SK-N-SH (cell line): ENCODE measurements at regions not wholly inside any gene's neighbourhood (a gene's known extent, or its start where the extent isn't known, plus 50 kb on each side); places are given as distances from the start of the nearest gene placed in this dataset.

Experiments
- CTCF ChIA-PET: fragments of 300-600, 350-600 bp; formaldehyde crosslinking; extraction: SDS; loops from one replicate; lab custom pipeline; 2021; lab: Yijun Ruan, JAX
- POLR2A ChIA-PET: fragments of 350-600 bp; sonication (Branson Sonifier 250); formaldehyde crosslinking; extraction: SDS; loops from one replicate; lab custom pipeline; 2020; ENCODE audit warnings: antibody characterized with exemption, inconsistent platforms; lab: Yijun Ruan, JAX
- DNase-seq: peaks from one replicate; pipeline ENCODE4 v3.0.0; 2012
- H2AFZ ChIP-seq: fragments of 200-600 bp; sonication (generic); 2 replicates; pipeline ENCODE4 v1.8.1; 2016; ENCODE audit warnings: antibody characterized with exemption, mild to moderate bottlenecking, low read depth
- H3F3A ChIP-seq: fragments of 200-600 bp; sonication (generic); replicated peaks from 2 replicates; pipeline ENCODE3; 2016; ENCODE audit warnings: antibody characterized with exemption, mild to moderate bottlenecking; ENCODE audit not compliant: insufficient read depth
- H3K27ac ChIP-seq, 2 experiments: fragments of 200-500 bp in 1 of 2; fragments of 200-600 bp in 1 of 2; sonication (Bioruptor generic) in 1 of 2; sonication (generic), shearing (Covaris generic) in 1 of 2; 2 replicates each; pipeline versions ENCODE4 v1.5.1 to v1.6.1; 2014 to 2016; ENCODE audit warnings: low read depth in 2 of 2, inconsistent platforms in 1 of 2, low read length in 1 of 2, mild to moderate bottlenecking in 1 of 2, mixed read lengths in 1 of 2
- H3K27me3 ChIP-seq: fragments of 200-600 bp; sonication (generic), shearing (Covaris generic); 2 replicates; pipeline ENCODE4 v1.6.1; 2016; ENCODE audit warnings: mixed run types; ENCODE audit not compliant: insufficient read depth
- H3K36me3 ChIP-seq, 2 experiments: fragments of 200-500 bp in 1 of 2; fragments of 200-600 bp in 1 of 2; sonication (Bioruptor generic) in 1 of 2; sonication (generic) in 1 of 2; replicated peaks in 1 of 2; 2 replicates each; pipeline versions ENCODE3 to v1.5.1; 2014 to 2016; ENCODE audit warnings: low read length in 1 of 2, mild to moderate bottlenecking in 1 of 2; ENCODE audit not compliant: insufficient read depth in 2 of 2, control insufficient read depth in 1 of 2
- H3K4me1 ChIP-seq, 2 experiments: fragments of 200-500 bp in 1 of 2; fragments of 200-600 bp in 1 of 2; sonication (Bioruptor generic) in 1 of 2; sonication (generic), shearing (Covaris generic) in 1 of 2; 2 replicates each; pipeline versions ENCODE4 v1.5.1 to v1.6.1; 2014 to 2016; ENCODE audit warnings: low read depth in 1 of 2, low read length in 1 of 2, mixed run types in 1 of 2; ENCODE audit not compliant: insufficient read depth in 2 of 2, control insufficient read depth in 1 of 2
- H3K4me2 ChIP-seq: fragments of 200-600 bp; sonication (generic), shearing (Covaris generic); 2 replicates; pipeline ENCODE4 v1.6.1; 2017; ENCODE audit warnings: mixed run types
- H3K4me3 ChIP-seq, 2 experiments: fragments of 200-500 bp in 1 of 2; fragments of 200-600 bp in 1 of 2; sonication (Bioruptor generic) in 1 of 2; sonication (generic), shearing (Covaris generic) in 1 of 2; 2 replicates each; pipeline versions ENCODE4 v1.5.1 to v1.8.1; 2014 to 2016; ENCODE audit warnings: low read depth in 2 of 2, inconsistent platforms in 1 of 2, low read length in 1 of 2, mild to moderate bottlenecking in 1 of 2, mixed read lengths in 1 of 2, moderate library complexity in 1 of 2
- H3K79me2 ChIP-seq: fragments of 200-600 bp; sonication (generic); 2 replicates; pipeline ENCODE4 v1.8.1; 2017; ENCODE audit warnings: mild to moderate bottlenecking; ENCODE audit not compliant: insufficient read depth
- H3K9ac ChIP-seq: fragments of 200-600 bp; sonication (generic); 2 replicates; pipeline ENCODE4 v1.6.1; 2017; ENCODE audit warnings: mixed run types
- H3K9me2 ChIP-seq: fragments of 200-600 bp; sonication (generic); 2 replicates; pipeline ENCODE4 v1.6.1; 2017; ENCODE audit warnings: mixed run types
- H3K9me3 ChIP-seq: fragments of 200-600 bp; sonication (generic); 2 replicates; pipeline ENCODE4 v1.6.1; 2017; ENCODE audit warnings: mixed run types, mild to moderate bottlenecking, moderate library complexity
- H4K20me1 ChIP-seq: fragments of 200-600 bp; sonication (generic); 2 replicates; pipeline ENCODE4 v1.6.1; 2017; ENCODE audit warnings: mild to moderate bottlenecking, mixed run types; ENCODE audit not compliant: insufficient read depth
- ELF1 ChIP-seq: IDR thresholded peaks from 2 replicates; pipeline ENCODE4 v1.4.0; 2012
- FOXJ3 ChIP-seq: sonication (generic); formaldehyde crosslinking; IDR thresholded peaks from 2 replicates; pipeline ENCODE4 v1.5.1; 2020; ENCODE audit warnings: mild to moderate bottlenecking, missing genetic modification reagents
- FOXM1 ChIP-seq: IDR thresholded peaks from 2 replicates; pipeline ENCODE4 v1.4.0; 2012; ENCODE audit warnings: low read depth, mild to moderate bottlenecking
- GABPA ChIP-seq: IDR thresholded peaks from 2 replicates; pipeline ENCODE4 v1.4.0; 2012; ENCODE audit warnings: low read depth, mild to moderate bottlenecking
- GATA2 ChIP-seq: sonication (generic); formaldehyde crosslinking; IDR thresholded peaks from 2 replicates; pipeline ENCODE4 v1.5.0; 2020; ENCODE audit warnings: mild to moderate bottlenecking, missing genetic modification reagents
- IRF3 ChIP-seq: fragments of 150-350 bp; IDR thresholded peaks from 2 replicates; pipeline ENCODE4 v1.6.1; 2016; ENCODE audit warnings: mild to moderate bottlenecking, low read depth, low read length
- MEF2A ChIP-seq: IDR thresholded peaks from 2 replicates; pipeline ENCODE4 v1.4.0; 2012; ENCODE audit warnings: low read depth, borderline replicate concordance
- RAD21 ChIP-seq: IDR thresholded peaks from 2 replicates; pipeline ENCODE4 v1.6.1; 2012; ENCODE audit warnings: mild to moderate bottlenecking, low read length
- RCOR1 ChIP-seq: fragments of 150-350 bp; IDR thresholded peaks from 2 replicates; pipeline ENCODE4 v1.6.1; 2017; ENCODE audit warnings: antibody characterized with exemption, low read length
- RXRA ChIP-seq: IDR thresholded peaks from 2 replicates; pipeline ENCODE4 v1.4.0; 2012; ENCODE audit warnings: low read depth, mild to moderate bottlenecking, borderline replicate concordance
- YY1 ChIP-seq: IDR thresholded peaks from 2 replicates; pipeline ENCODE4 v1.4.0; 2012; ENCODE audit warnings: low read depth, mild to moderate bottlenecking
- ZBTB33 ChIP-seq: IDR thresholded peaks from 2 replicates; pipeline ENCODE4 v1.4.0; 2012; ENCODE audit warnings: low read depth, borderline replicate concordance
- WGBS: methylation state at CpG from one replicate; pipeline ENCODE4 v1.1.6; 2017; ENCODE audit warnings: low lambda C conversion rate; 5-methylcytosine and 5-hydroxymethylcytosine counted together
- TF ChIP-seq, protein P1 (sequence below): fragments of 150-350 bp; IDR thresholded peaks from 2 replicates; pipeline ENCODE4 v1.6.1; 2017; ENCODE audit warnings: antibody characterized with exemption, low read length, low read depth, borderline replicate concordance
- TF ChIP-seq, protein P2 (sequence below): IDR thresholded peaks from 2 replicates; pipeline ENCODE4 v1.4.0; 2012; ENCODE audit warnings: low read depth, borderline replicate concordance

DNA sequence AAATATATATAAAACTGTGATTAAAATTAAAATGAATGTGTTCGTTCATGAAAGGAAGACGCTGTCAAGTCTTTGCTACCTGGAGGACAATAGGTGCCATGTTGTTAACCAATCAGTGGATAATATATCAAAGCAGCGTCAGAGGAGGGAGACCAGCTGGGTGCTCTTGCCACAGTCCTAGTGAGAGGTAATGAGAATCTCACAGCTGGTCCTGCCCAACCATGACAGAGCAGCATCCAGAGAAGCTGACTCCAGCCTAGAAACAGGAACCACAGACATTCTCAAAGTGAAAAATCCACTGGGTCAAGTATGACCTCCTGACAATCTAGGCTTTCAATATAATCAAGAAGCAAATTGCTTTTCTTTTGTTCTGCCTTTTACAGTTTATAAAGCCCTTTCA lies 94.5 kb upstream of the LRFN2 start:
- Histone ChIP-seq H3K79me2 (no peaks in the 10 kb centered on the region), H4K20me1 (no peaks in the 10 kb centered on the region), H3K36me3 (no peaks in the 10 kb centered on the region), H3K27ac (no peak overlapping the region), H3K4me3 (no peak overlapping the region), H3K9ac (no peak overlapping the region), H3K9me3 (0 out of 2 replicates have a peak, but pooled peaks cover 3% of the 10 kb centered on the region), H3K27me3 (no peaks in the 10 kb centered on the region; the same call in 1 of the 2 replicates), H3K9me2 (no peaks in the 10 kb centered on the region), H3K4me1 (peaks cover 0 to 5% of the 10 kb centered on the region in 2 experiments; a peak in 1 of 4 replicates), H2AFZ (no peak overlapping the region), H3K4me2 (no peak overlapping the region), H3F3A (no peaks in the 10 kb centered on the region)
- ChIA-PET CTCF (interaction anchor here (0.8 to 1.4 kb wide), 3 partner anchors 12 to 50 kb away, joined by 3 read pairs; no protein-coding TSS in a partner anchor), POLR2A (no interaction called here)
- 49% methylated on average over 3 of the region's 3 CpGs for WGBS
- no peak for DNase-seq
- TF ChIP-seq FOXM1 (no peak), YY1 (no peak), ZBTB33 (no peak), RCOR1 (no peak), FOXJ3 (CRISPR knock-in tag) (no peak), MEF2A (no peak)
- TF ChIP-seq, protein P1, sequence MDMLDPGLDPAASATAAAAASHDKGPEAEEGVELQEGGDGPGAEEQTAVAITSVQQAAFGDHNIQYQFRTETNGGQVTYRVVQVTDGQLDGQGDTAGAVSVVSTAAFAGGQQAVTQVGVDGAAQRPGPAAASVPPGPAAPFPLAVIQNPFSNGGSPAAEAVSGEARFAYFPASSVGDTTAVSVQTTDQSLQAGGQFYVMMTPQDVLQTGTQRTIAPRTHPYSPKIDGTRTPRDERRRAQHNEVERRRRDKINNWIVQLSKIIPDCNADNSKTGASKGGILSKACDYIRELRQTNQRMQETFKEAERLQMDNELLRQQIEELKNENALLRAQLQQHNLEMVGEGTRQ, result no peak
- TF ChIP-seq, protein P2, sequence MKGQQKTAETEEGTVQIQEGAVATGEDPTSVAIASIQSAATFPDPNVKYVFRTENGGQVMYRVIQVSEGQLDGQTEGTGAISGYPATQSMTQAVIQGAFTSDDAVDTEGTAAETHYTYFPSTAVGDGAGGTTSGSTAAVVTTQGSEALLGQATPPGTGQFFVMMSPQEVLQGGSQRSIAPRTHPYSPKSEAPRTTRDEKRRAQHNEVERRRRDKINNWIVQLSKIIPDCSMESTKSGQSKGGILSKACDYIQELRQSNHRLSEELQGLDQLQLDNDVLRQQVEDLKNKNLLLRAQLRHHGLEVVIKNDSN, result no peak

- Histone ChIP-seq H2AFZ (no peak overlapping the region), H4K20me1 (no peaks in the 10 kb centered on the region), H3K27ac (no peak overlapping the region), H3K9me3 (no peaks in the 10 kb centered on the region), H3K27me3 (no peaks in the 10 kb centered on the region; the same call in 1 of the 2 replicates), H3K4me1 (peaks cover 0 to 4% of the 10 kb centered on the region in 2 experiments; a peak in 1 of 4 replicates), H3K79me2 (no peaks in the 10 kb centered on the region), H3K4me3 (no peak overlapping the region), H3K9ac (no peak overlapping the region), H3K4me2 (no peak overlapping the region), H3F3A (no peaks in the 10 kb centered on the region), H3K36me3 (no peaks in the 10 kb centered on the region), H3K9me2 (no peaks in the 10 kb centered on the region)
- ChIA-PET CTCF (no interaction called here), POLR2A (no interaction called here)
- WGBS, result 42% methylated on average over 5 of the region's 6 CpGs
- no peak for TF ChIP-seq GATA2
- TF ChIP-seq ZBTB33, result no peak
- no peak for TF ChIP-seq ELF1
- TF ChIP-seq RXRA, result no peak
- no peak for TF ChIP-seq RAD21
- no peak for TF ChIP-seq IRF3
- no peak for TF ChIP-seq GABPA
- no peak for DNase-seq
Measured at GRCh38 chr6:40678941-40679340, 91.8 kb upstream of the LRFN2 start.
